GF-D8 (cell line): ENCODE measurements at regions not wholly inside any gene's neighbourhood (a gene's known extent, or its start where the extent isn't known, plus 50 kb on each side); places are given as distances from the start of the nearest gene placed in this dataset.

Experiments used
- DNase-seq: peaks from one replicate; lab custom pipeline; 2025; lab: John Stamatoyannopoulos, UW

- no peak for DNase-seq
Measured at GRCh38 chr2:220123751-220124150, 496.3 kb downstream of the SLC4A3 start.

GRCh38 chr2:220125551-220125950 is 498.1 kb downstream of the SLC4A3 start:
- no peak for DNase-seq

GRCh38 chr2:220127311-220127710 is 499.9 kb downstream of the SLC4A3 start:
- DNase-seq, result no peak

- DNase-seq, result no peak
Measured at GRCh38 chr2:220127876-220128275, 500.4 kb downstream of the SLC4A3 start.

GRCh38 chr2:220129391-220129790 is 502.0 kb downstream of the SLC4A3 start:
- DNase-seq, result no peak

- DNase-seq, result no peak
Measured at GRCh38 chr2:220134756-220135534, 507.5 kb downstream of the SLC4A3 start.

- DNase-seq, result no peak
Measured at GRCh38 chr2:220143336-220143735, 515.9 kb downstream of the SLC4A3 start.

- DNase-seq, result no peak
Measured at GRCh38 chr2:220144411-220144810, 517.0 kb downstream of the SLC4A3 start.

- no peak for DNase-seq
Measured at GRCh38 chr2:220147161-220148038, 520.0 kb downstream of the SLC4A3 start.

GRCh38 chr2:220148471-220149248 is 521.2 kb downstream of the SLC4A3 start:
- no peak for DNase-seq

GRCh38 chr2:220151341-220151740 is 523.9 kb downstream of the SLC4A3 start:
- no peak for DNase-seq

GRCh38 chr2:220152281-220152935 is 525.0 kb downstream of the SLC4A3 start:
- no peak for DNase-seq

- DNase-seq, result no peak
Measured at GRCh38 chr2:220153118-220153517, 525.7 kb downstream of the SLC4A3 start.

- DNase-seq, result no peak
Measured at GRCh38 chr2:220154304-220154703, 526.9 kb downstream of the SLC4A3 start.

- no peak for DNase-seq
Measured at GRCh38 chr2:220157312-220157711, 529.9 kb downstream of the SLC4A3 start.

- DNase-seq, result no peak
Measured at GRCh38 chr2:220159738-220160137, 532.3 kb downstream of the SLC4A3 start.

- DNase-seq, result no peak
Measured at GRCh38 chr2:220162320-220162719, 534.9 kb downstream of the SLC4A3 start.

- no peak for DNase-seq
Measured at GRCh38 chr2:220163486-220163885, 536.1 kb downstream of the SLC4A3 start.

GRCh38 chr2:220165401-220165800 is 538.0 kb downstream of the SLC4A3 start:
- no peak for DNase-seq

GRCh38 chr2:220166616-220167015 is 539.2 kb downstream of the SLC4A3 start:
- DNase-seq, result no peak

- DNase-seq, result no peak
Measured at GRCh38 chr2:220167956-220168355, 540.5 kb downstream of the SLC4A3 start.
